Osteocyte (in vitro differentiated cells): ENCODE measurements at regions not wholly inside any gene's neighbourhood (a gene's known extent, or its start where the extent isn't known, plus 50 kb on each side); places are given as distances from the start of the nearest gene placed in this dataset.

ENCODE experiments used
- DNase-seq: peaks from one replicate; pipeline ENCODE4 v3.0.0; 2021; ENCODE audit warnings: mixed read lengths; ENCODE audit not compliant: unreplicated experiment; ENCODE audit errors: extremely low spot score
- H3K27ac Mint-ChIP-seq: one replicate; pipeline ENCODE4 v1.8.0; 2021; ENCODE audit warnings: mild to moderate bottlenecking, mixed read lengths; ENCODE audit not compliant: unreplicated experiment
- H3K27me3 Mint-ChIP-seq: one replicate; pipeline ENCODE4 v1.8.0; 2021; ENCODE audit warnings: mixed read lengths; ENCODE audit not compliant: unreplicated experiment
- H3K36me3 Mint-ChIP-seq: one replicate; pipeline ENCODE4 v1.8.0; 2021; ENCODE audit warnings: mixed read lengths; ENCODE audit not compliant: unreplicated experiment
- H3K4me1 Mint-ChIP-seq: one replicate; pipeline ENCODE4 v1.8.0; 2021; ENCODE audit warnings: mixed read lengths; ENCODE audit not compliant: unreplicated experiment
- H3K4me3 Mint-ChIP-seq: one replicate; pipeline ENCODE4 v1.8.0; 2021; ENCODE audit warnings: mild to moderate bottlenecking, moderate library complexity, mixed read lengths; ENCODE audit not compliant: unreplicated experiment
- H3K9me3 Mint-ChIP-seq: one replicate; pipeline ENCODE4 v1.8.0; 2021; ENCODE audit warnings: mixed read lengths; ENCODE audit not compliant: unreplicated experiment
- TF ChIP-seq, protein P1 (sequence below): fragments of 200-600 bp; sonication (generic); IDR thresholded peaks from 2 replicates; pipeline ENCODE4 v1.5.0; 2021; ENCODE audit warnings: antibody characterized with exemption, mild to moderate bottlenecking, moderate library complexity

DNA sequence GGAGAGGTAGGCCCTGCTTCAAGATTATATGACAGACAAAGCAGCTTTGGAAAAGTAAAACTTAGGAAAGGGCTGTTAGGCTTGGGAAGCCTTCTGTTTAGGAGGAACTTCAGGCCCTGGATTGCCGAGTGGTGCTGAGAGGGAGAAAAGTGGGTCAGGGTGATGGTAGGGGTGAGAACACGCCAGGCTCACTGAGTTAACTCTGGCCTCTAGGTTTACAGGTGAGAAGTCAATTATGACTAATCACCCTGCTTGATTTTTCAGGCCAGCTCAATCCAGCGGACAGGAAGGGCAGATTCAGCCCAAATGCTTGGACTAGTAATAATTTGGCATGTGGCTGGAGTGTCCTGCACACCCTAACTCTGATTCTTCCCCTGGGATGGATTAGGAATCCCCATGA, 365.1 kb upstream of the LMCD1 start:
- Mint-ChIP-seq H3K4me3 (no peak overlapping the region), H3K36me3 (no peaks in the 10 kb centered on the region), H3K27ac (no peak overlapping the region), H3K9me3 (no peaks in the 10 kb centered on the region), H3K4me1 (no peaks in the 10 kb centered on the region), H3K27me3 (peaks cover 2% of the 10 kb centered on the region)
- DNase-seq = no peak
- TF ChIP-seq, protein P1, sequence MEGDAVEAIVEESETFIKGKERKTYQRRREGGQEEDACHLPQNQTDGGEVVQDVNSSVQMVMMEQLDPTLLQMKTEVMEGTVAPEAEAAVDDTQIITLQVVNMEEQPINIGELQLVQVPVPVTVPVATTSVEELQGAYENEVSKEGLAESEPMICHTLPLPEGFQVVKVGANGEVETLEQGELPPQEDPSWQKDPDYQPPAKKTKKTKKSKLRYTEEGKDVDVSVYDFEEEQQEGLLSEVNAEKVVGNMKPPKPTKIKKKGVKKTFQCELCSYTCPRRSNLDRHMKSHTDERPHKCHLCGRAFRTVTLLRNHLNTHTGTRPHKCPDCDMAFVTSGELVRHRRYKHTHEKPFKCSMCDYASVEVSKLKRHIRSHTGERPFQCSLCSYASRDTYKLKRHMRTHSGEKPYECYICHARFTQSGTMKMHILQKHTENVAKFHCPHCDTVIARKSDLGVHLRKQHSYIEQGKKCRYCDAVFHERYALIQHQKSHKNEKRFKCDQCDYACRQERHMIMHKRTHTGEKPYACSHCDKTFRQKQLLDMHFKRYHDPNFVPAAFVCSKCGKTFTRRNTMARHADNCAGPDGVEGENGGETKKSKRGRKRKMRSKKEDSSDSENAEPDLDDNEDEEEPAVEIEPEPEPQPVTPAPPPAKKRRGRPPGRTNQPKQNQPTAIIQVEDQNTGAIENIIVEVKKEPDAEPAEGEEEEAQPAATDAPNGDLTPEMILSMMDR = no peak

DNA sequence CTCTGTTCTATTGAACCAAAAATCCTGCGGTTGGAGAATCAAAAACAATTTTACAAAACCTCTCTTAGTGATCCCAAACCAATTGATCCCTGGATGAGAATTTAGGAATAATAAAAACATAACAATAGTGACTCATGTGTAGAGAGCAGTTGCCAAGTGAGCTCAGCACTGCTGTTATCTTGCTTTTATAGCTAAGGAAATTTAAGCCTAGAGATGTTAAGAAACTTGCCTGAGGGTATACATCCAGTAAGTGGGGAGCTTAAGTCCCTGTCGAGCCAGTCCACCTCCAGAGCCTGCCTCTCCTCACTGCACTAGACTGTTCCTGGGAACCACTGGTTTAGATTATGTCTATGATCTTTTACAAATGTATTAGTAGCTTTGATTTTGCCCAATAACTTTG, 358.4 kb upstream of the LMCD1 start:
- Mint-ChIP-seq H3K27me3 (peaks cover 2% of the 10 kb centered on the region), H3K36me3 (no peaks in the 10 kb centered on the region), H3K4me1 (peaks cover 2% of the 10 kb centered on the region), H3K4me3 (no peak overlapping the region), H3K9me3 (no peaks in the 10 kb centered on the region), H3K27ac (no peak overlapping the region)
- no peak for DNase-seq
- TF ChIP-seq, protein P1 = no peak

DNA sequence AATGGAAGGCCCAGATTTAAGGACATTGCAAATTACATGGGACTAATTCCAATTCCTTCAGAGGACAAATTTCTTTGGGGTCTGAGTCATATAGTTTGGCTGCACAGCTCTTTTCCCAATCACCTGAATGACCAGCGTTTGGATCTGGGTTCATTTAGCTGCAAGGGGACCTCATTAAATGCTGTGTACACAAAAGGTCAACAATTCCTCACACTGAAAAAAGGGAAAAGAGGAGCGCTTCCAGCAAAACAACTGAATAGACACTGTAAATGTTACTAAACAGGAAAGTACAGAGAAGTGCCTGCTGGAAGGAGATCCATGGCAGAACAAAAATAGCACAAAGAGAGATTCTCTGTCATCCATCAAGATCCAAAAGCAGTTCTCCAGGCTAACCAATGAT, 356.0 kb upstream of the LMCD1 start:
- H3K9me3 Mint-ChIP-seq = no peaks in the 10 kb centered on the region
- no peak for DNase-seq
- no peaks in the 10 kb centered on the region for H3K36me3 Mint-ChIP-seq
- H3K27ac Mint-ChIP-seq = no peak overlapping the region
- peaks cover 2% of the 10 kb centered on the region for H3K27me3 Mint-ChIP-seq
- no peak overlapping the region for H3K4me3 Mint-ChIP-seq
- TF ChIP-seq, protein P1 = no peak
- H3K4me1 Mint-ChIP-seq = peaks cover 2% of the 10 kb centered on the region

DNA sequence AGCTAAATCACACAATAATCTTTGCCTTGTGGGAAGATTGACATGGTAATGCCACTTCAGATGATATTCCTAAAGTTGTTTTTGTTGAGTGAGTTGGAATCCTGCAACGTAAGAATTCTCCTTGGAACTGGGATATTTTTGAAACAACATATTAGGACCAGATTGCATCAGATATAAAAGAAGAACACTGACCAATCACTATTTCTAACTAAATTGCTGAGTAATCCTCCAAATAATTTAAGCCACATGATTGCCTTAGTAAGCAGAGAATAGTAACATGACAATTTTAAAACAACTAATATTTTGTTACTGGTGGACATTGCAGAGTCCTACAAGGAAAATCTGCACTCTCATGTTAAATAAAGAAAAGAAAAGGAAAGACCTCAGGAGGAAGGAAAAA, 353.9 kb upstream of the LMCD1 start:
- TF ChIP-seq, protein P1 = no peak
- Mint-ChIP-seq H3K27ac (peak overlapping the region; percentile 40), H3K4me3 (no peak overlapping the region), H3K27me3 (peaks cover 2% of the 10 kb centered on the region), H3K4me1 (peaks cover 2% of the 10 kb centered on the region), H3K36me3 (no peaks in the 10 kb centered on the region), H3K9me3 (no peaks in the 10 kb centered on the region)
- no peak for DNase-seq

DNA sequence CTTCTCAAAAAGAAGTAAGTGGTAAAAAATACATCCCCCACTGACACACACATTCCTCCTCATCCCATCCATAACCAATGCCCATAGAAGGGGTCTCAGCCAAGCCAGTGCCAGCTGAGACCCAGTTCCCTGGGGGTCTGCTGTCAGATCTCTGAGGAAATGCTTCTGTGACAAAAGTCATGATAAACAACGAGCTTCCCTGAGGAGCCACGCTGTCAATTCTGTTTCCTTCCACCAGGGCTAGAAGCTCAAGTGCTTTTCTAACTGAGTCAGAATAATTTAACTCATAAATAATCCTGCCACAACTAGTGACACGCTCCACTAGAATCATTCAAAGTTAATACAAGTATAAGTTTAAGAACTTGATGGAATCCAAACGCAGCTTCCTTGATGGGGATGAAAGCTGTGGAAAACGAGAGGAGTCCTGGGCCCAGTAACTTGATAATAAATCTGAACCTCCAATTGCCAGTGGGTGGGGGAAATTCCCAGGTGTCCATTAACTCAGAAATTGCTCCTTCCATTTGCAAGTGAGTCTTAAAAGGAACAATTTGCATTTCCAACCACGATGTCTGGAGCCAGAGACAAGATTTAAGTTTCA, 348.7 kb upstream of the LMCD1 start:
- Mint-ChIP-seq H3K9me3 (no peaks in the 10 kb centered on the region), H3K4me1 (peaks cover under 1% of the 10 kb centered on the region), H3K27me3 (peaks cover 5% of the 10 kb centered on the region), H3K4me3 (no peak overlapping the region), H3K27ac (no peak overlapping the region), H3K36me3 (no peaks in the 10 kb centered on the region)
- DNase-seq = no peak
- TF ChIP-seq, protein P1 = no peak
